HG02938 (cell line): ENCODE measurements at regions not wholly inside any gene's neighbourhood (a gene's known extent, or its start where the extent isn't known, plus 50 kb on each side); places are given as distances from the start of the nearest gene placed in this dataset.

Source experiments
- ATAC-seq: cut with Tn5 transposase; IDR thresholded peaks from one replicate; pipeline ENCODE4 v1.9.1; 2021; ENCODE audit warnings: mild to moderate bottlenecking, moderate library complexity; ENCODE audit not compliant: unreplicated experiment

DNA sequence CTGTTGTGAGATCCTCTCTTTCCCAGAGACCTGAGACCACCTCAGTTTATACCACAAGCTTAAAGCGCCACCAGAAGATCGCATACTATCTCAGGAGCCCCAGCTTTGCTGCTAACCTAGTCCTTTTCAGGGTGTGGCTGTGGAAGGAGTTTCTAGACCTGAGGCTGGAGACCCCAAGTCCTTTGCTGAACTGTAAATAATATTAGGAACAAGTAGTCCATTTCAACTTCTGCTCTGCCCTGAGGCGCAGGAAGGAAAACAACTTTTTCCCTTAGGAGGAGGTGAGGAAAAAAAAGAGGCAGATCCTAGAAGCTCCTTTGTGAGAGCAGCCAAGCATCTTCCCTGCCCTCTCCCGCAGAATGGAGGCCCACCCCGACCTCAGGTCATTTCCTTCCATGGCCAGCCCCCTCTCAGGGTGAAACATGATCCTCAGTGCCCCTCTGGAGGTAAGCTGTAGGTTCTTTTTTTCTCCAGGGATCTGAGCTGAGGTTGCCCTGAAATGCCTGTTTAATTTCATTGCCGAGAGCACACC lies 122.8 kb upstream of the LGALSL start:
- no peak for ATAC-seq

DNA sequence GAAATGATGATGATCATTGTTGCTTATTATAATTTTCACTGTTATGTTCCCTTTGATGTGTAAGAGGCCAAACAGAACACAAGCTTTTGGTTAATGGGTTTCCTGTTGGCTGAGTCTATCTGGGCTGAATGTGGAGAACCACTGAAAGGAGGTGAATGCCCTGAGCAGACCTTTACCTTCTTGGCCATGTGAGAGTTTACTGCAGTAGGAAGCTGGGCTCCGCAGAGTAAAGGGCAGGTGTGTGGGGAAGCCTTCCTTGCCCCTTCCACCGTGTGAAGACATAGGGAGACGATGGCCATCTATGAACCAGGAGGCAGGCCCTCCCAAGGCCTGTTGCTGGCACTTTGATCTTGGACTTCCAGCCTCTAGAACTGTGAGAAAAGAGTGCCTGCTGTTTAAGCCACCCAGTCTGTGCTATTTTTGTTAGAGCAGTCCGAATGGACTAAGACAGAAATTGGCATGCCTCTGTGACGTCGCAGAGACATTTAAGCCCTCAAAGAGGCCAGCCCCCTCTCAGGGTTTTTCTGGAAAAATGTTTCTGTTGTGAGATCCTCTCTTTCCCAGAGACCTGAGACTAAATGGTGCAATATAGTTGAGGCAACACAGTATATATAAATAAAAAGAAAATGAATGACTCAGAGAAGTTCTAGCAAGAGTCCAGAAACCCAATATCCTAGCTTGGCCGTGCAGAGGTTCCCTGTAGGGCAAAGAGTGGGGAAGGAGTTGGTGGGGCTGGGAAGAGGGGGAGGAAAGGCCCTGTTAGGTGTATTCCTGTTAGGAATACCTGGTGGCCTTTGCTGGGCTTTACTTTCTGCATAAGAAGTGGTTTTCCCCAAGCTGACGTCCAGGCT lies 121.9 kb upstream of the LGALSL start:
- no peak for ATAC-seq

DNA sequence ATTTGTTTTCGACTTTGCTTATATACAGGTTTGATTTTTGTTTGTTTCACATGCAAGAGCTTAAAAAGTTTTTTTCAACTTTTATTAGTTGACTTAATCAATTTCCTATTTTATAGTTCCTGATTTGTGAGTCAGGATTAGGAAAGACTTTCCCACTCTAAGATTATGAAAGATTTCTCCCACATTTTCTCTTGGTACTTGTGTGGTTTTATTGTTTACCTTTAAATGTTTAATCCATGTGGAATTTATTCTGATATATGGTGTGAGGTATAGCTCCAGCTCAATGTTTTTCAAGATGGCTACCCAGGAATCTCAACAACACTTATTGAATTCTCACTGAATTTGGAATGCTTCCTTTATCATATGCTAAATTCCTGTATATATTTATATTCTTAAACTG lies 117.8 kb upstream of the LGALSL start:
- no peak for ATAC-seq

DNA sequence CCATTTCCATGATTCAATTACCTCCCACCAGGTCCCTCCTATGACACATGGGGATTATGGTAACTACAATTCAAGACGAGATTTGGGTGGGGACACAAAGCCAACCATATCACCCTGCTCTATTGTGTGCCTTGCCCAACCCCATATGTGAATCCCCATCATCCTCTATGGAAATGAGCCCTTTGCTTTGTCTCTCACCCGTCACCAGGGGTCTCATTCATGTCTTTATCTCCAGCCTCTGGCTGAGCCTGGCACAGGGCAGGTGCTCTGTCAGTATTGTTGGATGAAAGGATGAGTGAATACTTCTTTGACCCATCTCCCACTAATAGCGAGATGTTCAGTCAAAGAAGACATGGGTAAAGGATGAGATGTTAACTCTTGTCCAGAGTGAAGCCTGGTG lies 116.6 kb upstream of the LGALSL start:
- no peak for ATAC-seq

DNA sequence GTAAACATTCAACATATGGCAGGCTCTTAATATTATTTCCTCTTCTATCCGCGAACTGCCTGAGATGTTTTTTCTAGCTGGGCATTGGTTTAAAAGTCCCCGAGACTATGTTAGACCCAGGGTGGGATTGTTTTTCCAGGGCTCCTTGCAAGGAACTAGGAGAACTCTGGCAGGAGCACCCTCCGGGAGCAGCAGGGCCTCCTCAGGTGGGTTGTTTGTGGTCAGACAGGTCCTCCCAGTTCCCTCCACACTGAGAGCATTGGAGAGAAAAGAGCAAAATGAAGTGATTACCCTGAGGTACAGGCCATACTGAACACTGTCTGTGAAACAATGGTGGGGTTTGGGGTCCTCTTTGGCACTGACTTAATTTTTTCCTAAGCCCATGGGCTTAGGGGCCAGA lies 115.9 kb upstream of the LGALSL start:
- no peak for ATAC-seq

DNA sequence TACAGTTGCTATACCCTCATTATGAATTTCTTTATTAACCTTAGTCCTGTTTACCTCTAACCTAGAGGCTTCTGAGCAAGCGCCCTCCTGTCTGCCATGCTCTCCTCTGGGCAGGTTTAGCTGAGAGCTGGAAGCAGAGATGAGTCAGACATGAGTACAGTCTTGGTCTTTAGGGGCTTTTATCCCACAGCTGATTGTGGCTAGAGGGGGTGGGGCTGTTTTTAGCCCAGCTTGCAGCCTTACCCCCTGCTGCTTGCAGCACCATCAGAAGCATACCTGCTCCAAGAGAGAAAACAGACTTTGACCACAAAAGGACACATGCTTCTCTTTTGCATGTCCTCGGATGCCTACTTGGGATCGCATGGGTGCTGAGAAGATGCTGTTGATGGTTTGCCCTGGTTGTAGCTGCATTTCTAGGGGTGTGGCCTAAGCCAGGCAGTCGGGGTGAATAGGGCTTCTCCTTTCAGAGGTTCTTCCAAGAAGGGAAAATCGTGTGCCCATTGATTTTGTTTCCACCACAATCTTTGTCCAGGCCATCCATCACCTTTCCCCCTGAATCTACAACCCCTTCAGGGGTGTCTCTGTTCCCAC lies 115.0 kb upstream of the LGALSL start:
- ATAC-seq: no peak

DNA sequence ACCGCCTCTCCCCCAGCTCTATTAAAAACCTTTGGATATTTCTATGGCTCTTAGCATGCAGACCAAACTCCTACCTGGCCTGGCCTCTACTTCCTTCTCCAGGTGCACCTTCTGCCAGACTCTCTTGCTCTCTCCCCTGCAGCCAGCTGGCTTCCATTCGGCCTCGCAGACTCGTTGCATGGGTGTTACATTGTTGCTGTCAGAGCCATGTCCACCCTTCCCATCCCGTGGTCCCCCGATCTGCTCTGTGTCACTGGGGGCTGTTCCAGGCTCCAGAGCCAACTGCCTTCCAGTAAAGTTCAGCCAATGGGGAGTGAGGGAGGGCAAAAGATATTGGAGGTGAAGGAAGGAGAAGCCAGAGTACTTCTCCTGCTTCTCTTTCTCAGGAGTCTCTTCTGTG lies 112.5 kb upstream of the LGALSL start:
- no peak for ATAC-seq

DNA sequence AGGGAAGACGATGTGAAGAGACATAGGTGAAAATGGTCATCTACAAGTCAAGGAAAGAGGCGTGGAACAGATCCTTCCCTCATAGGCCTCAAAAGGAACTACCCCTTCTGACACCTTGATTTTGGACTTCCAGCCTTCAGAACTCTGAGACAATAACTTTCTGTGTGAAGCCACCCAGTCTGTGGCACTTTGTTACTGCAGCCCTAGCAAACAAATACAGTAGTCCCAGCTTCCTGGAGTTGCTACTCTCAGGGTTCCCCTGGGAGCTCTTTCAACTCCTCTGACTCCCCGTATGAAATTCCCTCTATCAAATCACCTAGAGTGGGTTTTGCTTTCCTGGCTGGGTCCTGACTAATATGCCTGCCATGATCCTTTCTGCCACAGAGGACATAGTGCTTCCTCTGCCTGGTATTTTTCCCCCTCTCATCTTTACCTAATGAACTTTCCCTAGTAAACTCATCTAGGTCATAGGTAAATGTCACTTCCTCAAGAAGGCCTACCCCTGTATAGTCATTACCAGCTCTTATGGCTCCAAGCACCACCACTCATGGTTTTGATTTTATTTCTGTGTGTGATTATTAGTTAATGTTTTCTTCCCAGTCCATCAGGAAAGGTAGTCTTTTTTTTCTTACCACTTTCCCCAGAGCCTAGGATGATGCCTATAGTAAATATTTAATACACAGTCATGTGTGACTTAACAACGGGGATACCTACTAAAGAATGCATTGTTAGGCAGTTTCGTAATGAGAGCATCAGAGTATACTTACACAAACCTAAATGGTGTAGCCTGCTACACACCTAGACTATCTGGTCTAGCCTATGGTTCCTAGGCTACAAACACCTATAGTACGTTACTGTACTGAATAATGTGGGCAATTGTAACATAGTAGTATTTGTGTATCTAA lies 111.5 kb upstream of the LGALSL start:
- ATAC-seq: no peak

DNA sequence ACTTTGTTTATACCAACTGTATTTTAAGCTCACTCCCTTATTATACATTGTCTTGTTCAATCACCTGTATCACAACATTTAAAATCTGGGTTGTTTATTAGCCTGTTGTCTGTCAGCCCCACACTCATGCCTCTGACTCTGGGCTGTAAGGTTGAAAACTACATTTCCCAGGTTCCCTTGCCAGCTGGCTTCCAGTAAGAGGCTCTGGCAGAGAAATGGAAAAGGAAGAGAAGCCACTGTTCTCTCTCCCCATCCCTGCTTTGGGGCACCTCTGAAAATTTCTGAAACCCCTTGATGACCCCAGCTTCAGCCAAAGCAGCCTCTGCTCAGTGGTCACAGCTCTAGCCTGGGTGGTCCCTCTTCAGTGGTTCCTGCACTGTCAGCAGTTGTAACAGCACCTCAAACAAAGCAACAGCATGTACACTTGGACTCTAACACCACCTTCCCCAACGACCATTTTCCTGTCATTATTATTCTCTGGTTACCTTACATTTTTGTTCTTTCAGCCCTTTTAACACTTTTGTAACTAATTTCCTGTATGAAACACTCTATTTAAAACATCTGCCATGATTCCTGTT lies 108.9 kb upstream of the LGALSL start:
- no peak for ATAC-seq

DNA sequence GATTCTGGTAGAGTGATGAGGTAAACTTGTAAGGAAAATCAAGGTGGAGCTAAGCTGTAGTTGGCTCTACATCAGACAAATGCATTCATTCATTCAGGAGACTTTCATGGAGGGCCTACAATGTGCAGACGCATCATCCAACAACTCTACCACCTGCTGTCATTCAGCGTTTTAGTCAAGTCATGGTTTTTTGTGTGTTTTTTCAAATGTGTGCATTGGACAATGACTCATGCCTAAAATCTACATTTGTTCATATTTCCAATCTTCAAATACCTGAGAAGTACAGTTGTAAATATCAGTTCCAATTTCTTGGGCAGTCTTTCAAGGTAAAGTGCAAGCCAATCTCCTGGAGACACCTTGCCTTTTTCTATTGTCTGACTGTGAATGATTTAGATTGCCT lies 108.0 kb upstream of the LGALSL start:
- ATAC-seq: no peak

DNA sequence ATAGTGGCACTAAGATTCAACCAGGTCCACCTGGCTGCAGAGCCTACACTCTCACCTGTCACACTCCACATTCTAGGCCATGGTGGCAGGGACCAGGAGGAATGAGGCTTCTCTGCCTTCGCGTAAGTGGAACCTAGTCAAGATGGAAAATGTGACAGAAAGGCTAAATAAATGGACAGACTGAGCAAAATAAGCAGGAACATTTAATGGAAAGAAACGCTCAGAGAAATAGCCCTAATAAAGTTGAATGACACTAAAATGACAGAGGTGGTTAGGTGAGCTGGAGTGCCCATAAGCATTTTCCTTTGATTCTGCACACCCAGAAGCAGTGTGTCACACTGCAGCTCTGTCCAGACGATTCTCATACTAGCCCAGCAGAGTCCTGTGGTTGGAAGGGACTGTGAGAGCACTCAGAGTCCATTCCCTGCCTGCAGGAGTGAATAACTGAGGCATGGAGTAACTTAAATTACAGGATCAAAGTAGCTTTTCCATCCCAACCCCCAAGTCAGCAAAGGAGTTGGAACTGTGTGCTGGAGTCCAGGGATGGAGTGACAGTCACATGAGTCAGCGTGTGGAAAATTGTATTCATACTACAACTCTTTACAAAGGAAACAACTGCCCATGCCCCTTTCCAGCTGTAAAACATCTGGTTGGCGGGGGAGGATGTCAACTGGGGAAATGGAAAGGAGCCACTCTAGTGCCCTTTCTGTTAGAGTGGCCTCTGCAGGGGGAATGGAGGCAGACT lies 105.4 kb upstream of the LGALSL start:
- ATAC-seq: no peak

DNA sequence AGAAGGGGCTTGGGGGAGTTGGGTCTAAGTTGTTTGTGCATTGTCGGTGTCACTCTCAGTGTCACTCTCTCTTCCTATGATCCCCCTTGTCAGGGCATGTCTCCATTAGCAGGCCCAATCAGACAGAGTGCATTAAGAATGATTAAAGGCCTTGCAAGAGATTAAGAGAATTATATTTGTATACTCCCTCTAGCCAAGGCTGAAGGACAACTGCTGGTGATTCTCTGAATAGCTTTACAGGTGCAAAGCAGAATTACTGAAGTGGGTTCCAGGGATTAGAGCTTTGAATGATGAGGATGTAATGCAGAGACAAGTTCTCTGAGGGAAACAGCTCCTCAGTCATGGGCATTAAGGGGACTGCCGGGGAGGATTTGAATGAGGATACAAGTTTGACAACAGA lies 104.8 kb upstream of the LGALSL start:
- no peak for ATAC-seq

DNA sequence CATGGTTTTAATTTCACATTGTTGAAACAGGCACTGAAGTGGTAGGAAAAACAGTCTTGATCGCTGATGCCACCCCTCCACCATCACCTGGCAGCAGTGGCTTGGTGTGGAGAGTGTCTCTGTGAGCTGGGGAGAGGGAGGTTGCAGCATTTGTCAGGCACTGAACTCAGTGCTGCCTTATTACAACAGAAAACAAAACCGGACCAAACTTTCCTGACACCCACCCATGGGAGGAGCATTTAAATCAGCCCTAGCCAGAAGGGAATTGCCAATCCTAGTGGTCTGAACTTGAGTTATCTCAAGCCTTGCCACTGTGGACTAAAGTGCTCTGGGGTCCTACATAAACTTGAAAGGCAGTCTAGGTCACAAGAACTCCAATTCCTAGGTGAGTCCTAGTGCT lies 103.0 kb upstream of the LGALSL start:
- ATAC-seq: no peak

DNA sequence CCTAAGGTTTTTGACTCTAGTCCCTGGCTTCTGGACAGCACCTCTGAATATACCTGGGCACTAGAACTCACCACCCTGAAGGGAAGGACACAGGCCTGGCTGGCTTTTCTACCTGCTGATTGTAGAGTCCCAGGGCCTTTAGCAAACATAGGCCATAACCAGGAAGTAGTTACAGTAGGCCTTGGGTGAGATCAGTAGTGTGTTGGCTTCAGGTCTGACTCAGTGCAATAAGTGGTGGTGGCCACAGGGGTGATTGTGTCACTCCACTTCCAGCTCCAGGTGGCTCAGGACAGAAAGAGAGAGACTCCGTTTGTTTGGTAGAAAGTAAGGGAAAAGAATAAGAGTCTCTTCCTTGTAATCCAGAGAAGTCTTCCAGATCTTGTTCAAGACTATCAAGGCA lies 101.7 kb upstream of the LGALSL start:
- no peak for ATAC-seq

DNA sequence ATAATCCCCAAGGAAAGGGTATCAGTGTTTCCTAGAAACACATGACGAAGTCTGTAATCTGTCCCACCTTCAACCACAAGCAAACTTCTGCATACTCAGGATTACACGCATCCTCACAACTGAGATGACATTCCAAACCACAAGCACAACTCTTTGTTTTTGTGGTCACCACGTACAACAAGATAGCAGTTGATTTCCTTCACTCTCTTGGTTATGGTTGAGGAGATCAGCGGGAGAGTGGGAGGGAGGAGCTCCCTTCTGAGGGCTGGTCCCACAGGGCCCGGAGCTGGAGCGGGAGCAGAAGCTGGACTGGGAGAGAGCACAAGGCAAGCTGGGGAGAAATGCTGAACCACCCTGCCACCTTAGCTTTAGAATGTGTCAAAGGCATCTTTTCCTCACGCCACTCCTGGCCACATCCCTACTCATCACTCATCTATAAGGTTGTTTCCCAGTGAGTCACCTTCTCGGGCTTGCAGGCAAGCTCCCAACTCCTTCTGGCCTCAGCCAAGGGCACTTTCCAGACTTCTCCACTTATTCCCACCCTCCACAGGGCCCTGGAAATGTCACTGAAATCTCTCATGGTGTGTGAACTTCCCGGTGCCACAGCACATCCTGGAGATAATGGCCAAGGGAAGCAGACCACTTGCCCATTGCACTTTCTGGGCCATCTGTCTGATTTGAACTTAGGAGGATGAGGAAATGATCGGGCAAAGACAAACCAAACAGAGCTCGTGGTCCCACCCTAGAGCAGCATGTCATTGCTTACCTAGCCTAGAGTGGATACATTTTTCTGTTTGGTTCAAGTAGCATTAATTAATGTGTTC lies 98.9 kb upstream of the LGALSL start:
- ATAC-seq: no peak

DNA sequence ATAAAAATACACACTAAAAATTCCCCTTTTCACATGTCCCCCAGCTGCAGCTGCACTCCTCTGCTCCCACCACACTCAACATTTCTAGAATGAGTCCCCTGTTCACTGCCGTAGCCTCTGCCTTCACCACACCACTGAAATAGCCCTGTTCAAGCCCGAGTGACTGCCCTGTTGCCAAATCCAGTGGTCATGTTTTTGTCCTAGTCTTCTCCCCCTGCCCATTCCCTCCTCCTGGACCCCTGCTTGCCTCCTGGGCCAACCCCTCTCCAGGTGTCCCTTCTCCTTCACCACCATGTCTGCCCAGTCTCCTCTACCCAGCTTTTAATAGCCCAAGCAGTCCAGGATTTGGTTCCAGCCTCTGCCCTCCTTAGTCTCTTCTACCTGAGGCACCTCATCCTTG lies 97.1 kb upstream of the LGALSL start:
- ATAC-seq: no peak

DNA sequence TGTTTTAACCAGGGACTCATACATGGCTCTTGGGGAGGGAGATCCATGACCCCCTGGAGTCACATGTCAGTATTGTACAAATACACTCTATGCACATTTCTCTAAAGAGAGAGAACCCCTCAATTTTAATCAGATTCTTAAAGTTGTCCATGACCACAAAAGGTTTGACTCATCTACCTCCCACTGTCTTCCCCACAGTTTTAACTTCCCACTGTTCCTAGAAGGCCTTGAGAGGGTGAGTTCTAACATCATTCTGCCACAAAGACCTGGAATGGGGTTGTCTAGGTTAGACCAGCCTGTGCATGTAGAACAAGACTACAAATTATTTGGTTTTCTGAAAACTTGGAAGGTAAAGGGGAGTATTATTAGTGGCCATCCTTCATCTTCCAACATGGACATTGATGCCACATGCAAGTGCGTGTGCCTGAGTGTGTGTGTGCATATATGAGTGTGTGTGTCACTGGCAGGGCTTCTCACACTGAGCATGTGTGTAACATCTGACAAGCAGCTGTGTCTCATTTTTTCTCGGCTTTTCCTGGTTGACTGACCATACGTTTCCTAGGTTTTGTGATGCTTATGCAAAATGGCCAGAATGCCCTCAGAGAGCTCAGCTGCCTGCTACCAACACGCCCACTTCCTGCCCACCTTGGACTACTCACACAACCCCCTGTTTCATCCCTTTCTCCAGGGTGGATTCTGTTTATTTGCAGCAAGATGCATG lies 94.6 kb upstream of the LGALSL start:
- ATAC-seq: peak; percentile 53

DNA sequence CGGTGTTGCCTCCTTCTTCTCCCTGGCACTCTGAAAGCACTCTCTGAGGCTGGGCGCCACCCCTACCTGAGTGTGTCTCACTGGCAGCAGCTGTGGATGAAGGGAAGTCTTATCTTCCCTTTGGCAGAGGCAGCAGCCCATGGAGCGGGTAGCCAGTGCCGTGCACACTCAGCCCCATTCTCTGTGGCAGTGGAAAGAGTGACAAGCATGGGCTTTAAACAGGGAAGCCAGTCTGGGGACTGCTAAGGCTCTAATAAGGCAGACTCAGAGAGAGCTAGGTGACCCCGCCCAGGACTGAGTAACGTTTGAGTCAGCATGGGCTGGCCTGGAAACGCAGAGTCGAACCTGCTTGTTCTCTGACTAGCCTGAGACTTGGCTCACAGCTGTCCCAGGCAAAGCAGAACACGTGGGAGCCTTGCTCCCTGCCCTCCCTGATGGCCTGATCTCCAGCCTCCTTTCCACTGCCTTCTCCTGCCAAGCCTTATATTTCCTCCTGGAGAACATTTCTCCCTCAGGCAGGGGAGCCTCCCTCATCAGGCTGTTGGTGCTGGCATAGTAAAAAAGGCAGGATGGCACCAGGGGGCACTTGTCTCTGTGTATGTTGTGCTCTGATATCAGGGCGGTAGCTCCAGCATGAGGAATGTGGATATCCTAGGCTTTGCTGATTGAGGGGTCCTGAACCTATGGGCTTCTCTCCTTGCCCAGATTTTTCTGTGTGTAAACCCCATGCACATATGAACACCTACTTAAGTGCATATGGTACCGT lies 93.9 kb upstream of the LGALSL start:
- peak; percentile 70 for ATAC-seq
